H1 (cell line): ENCODE measurements at regions not wholly inside any gene's neighbourhood (a gene's known extent, or its start where the extent isn't known, plus 50 kb on each side); places are given as distances from the start of the nearest gene placed in this dataset.

Source experiments
- CHD1 ChIP-seq: IDR thresholded peaks from 2 replicates; pipeline ENCODE4 v1.6.1; 2012; ENCODE audit warnings: low read depth, low read length, improper control_type of control experiment
- POLR2A ChIP-seq, 2 experiments: IDR thresholded peaks; 1 replicate in 1 of 2; 2 replicates in 1 of 2; pipeline ENCODE4 v1.6.1; 2011; ENCODE audit warnings: low read depth in 2 of 2, low read length in 2 of 2, mild to moderate bottlenecking in 2 of 2; ENCODE audit errors: control extremely low read depth in 1 of 2
- RXRA ChIP-seq: IDR thresholded peaks from 2 replicates; pipeline ENCODE4 v1.6.1; 2011; ENCODE audit warnings: low read depth, mild to moderate bottlenecking, low read length, moderate library complexity; ENCODE audit not compliant: insufficient read depth
- TBP ChIP-seq: IDR thresholded peaks from 2 replicates; pipeline ENCODE4 v1.6.1; 2011; ENCODE audit warnings: low read depth, low read length, improper control_type of control experiment
- TF ChIP-seq, protein P1 (sequence below): fragments of 300-600 bp; sonication (generic); IDR thresholded peaks from 2 replicates; pipeline ENCODE4 v1.7.1; 2012; ENCODE audit warnings: low read length, moderate library complexity, mild to moderate bottlenecking, inconsistent platforms; ENCODE audit not compliant: insufficient replicate concordance
- TF ChIP-seq, protein P2 (sequence below): IDR thresholded peaks from 2 replicates; pipeline ENCODE4 v1.6.1; 2011; ENCODE audit warnings: low read depth, mild to moderate bottlenecking, low read length; ENCODE audit not compliant: insufficient read depth
- TF ChIP-seq, protein P3 (sequence below): IDR thresholded peaks from 2 replicates; pipeline ENCODE4 v1.6.1; 2012; ENCODE audit warnings: inconsistent platforms
- TF ChIP-seq, protein P4 (sequence below): IDR thresholded peaks from 2 replicates; pipeline ENCODE4 v1.6.1; 2012; ENCODE audit warnings: low read length, inconsistent platforms

DNA sequence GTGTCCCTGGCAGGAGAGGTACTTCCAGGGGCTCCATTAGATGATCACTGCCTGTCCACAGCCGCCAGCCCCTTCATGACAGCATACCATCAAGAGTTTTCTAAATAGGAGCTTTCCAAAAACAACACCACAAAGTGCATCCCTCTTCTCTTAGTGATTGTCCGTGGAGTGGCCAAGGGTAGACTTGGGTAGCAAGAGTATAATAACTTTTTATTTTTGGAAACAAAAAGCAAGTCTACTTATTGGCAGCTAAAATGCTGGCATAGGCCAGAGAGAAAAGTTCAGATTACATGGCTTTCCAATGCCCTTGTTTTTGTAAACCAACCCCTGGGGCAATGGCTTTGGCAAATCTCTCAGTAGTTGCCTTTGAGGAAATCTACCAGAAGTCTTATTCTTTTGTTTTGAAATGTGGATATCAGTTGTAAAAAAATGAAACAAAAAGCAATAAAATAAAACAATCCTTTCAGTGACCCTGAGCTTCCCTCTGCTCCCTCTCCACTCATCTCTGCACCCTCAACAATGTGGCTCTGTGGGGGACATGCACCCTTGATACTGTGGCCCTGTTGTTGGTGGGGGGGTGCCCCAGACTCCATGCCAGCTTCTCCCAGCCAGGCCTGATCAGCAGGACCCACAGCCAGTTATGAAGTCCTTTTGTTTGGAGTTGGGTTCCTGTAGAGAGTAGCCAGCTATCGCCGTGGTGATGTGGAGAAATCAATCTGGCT lies 294.1 kb downstream of the DLEU7 start (continued):
- TF ChIP-seq, protein P1, sequence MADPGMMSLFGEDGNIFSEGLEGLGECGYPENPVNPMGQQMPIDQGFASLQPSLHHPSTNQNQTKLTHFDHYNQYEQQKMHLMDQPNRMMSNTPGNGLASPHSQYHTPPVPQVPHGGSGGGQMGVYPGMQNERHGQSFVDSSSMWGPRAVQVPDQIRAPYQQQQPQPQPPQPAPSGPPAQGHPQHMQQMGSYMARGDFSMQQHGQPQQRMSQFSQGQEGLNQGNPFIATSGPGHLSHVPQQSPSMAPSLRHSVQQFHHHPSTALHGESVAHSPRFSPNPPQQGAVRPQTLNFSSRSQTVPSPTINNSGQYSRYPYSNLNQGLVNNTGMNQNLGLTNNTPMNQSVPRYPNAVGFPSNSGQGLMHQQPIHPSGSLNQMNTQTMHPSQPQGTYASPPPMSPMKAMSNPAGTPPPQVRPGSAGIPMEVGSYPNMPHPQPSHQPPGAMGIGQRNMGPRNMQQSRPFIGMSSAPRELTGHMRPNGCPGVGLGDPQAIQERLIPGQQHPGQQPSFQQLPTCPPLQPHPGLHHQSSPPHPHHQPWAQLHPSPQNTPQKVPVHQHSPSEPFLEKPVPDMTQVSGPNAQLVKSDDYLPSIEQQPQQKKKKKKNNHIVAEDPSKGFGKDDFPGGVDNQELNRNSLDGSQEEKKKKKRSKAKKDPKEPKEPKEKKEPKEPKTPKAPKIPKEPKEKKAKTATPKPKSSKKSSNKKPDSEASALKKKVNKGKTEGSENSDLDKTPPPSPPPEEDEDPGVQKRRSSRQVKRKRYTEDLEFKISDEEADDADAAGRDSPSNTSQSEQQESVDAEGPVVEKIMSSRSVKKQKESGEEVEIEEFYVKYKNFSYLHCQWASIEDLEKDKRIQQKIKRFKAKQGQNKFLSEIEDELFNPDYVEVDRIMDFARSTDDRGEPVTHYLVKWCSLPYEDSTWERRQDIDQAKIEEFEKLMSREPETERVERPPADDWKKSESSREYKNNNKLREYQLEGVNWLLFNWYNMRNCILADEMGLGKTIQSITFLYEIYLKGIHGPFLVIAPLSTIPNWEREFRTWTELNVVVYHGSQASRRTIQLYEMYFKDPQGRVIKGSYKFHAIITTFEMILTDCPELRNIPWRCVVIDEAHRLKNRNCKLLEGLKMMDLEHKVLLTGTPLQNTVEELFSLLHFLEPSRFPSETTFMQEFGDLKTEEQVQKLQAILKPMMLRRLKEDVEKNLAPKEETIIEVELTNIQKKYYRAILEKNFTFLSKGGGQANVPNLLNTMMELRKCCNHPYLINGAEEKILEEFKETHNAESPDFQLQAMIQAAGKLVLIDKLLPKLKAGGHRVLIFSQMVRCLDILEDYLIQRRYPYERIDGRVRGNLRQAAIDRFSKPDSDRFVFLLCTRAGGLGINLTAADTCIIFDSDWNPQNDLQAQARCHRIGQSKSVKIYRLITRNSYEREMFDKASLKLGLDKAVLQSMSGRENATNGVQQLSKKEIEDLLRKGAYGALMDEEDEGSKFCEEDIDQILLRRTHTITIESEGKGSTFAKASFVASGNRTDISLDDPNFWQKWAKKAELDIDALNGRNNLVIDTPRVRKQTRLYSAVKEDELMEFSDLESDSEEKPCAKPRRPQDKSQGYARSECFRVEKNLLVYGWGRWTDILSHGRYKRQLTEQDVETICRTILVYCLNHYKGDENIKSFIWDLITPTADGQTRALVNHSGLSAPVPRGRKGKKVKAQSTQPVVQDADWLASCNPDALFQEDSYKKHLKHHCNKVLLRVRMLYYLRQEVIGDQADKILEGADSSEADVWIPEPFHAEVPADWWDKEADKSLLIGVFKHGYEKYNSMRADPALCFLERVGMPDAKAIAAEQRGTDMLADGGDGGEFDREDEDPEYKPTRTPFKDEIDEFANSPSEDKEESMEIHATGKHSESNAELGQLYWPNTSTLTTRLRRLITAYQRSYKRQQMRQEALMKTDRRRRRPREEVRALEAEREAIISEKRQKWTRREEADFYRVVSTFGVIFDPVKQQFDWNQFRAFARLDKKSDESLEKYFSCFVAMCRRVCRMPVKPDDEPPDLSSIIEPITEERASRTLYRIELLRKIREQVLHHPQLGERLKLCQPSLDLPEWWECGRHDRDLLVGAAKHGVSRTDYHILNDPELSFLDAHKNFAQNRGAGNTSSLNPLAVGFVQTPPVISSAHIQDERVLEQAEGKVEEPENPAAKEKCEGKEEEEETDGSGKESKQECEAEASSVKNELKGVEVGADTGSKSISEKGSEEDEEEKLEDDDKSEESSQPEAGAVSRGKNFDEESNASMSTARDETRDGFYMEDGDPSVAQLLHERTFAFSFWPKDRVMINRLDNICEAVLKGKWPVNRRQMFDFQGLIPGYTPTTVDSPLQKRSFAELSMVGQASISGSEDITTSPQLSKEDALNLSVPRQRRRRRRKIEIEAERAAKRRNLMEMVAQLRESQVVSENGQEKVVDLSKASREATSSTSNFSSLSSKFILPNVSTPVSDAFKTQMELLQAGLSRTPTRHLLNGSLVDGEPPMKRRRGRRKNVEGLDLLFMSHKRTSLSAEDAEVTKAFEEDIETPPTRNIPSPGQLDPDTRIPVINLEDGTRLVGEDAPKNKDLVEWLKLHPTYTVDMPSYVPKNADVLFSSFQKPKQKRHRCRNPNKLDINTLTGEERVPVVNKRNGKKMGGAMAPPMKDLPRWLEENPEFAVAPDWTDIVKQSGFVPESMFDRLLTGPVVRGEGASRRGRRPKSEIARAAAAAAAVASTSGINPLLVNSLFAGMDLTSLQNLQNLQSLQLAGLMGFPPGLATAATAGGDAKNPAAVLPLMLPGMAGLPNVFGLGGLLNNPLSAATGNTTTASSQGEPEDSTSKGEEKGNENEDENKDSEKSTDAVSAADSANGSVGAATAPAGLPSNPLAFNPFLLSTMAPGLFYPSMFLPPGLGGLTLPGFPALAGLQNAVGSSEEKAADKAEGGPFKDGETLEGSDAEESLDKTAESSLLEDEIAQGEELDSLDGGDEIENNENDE: no peak
- TF ChIP-seq TBP (no peak), CHD1 (no peak), POLR2A (IDR thresholded peaks at IDR 0.05; ENCODE audit: control extremely low read depth in 1 of 2, low read depth in 2 of 2, low read length in 2 of 2) (no peak), RXRA (no peak)
- TF ChIP-seq, protein P2, sequence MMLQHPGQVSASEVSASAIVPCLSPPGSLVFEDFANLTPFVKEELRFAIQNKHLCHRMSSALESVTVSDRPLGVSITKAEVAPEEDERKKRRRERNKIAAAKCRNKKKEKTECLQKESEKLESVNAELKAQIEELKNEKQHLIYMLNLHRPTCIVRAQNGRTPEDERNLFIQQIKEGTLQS: no peak
- TF ChIP-seq, protein P3, sequence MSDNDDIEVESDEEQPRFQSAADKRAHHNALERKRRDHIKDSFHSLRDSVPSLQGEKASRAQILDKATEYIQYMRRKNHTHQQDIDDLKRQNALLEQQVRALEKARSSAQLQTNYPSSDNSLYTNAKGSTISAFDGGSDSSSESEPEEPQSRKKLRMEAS: no peak
- TF ChIP-seq, protein P4, sequence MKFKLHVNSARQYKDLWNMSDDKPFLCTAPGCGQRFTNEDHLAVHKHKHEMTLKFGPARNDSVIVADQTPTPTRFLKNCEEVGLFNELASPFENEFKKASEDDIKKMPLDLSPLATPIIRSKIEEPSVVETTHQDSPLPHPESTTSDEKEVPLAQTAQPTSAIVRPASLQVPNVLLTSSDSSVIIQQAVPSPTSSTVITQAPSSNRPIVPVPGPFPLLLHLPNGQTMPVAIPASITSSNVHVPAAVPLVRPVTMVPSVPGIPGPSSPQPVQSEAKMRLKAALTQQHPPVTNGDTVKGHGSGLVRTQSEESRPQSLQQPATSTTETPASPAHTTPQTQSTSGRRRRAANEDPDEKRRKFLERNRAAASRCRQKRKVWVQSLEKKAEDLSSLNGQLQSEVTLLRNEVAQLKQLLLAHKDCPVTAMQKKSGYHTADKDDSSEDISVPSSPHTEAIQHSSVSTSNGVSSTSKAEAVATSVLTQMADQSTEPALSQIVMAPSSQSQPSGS: no peak
